NCI-H526 (cell line): ENCODE measurements at regions not wholly inside any gene's neighbourhood (a gene's known extent, or its start where the extent isn't known, plus 50 kb on each side); places are given as distances from the start of the nearest gene placed in this dataset.
"Not testable (repeated sequence)": the region's sequence is repeated elsewhere in the genome, so short reads cannot be mapped to it uniquely, and the experiment has no call there.

ENCODE experiments used
- DNase-seq, 2 experiments: peaks; one replicate each; lab custom pipeline; 2025; lab: John Stamatoyannopoulos, UW

- no peak for DNase-seq
Observed at GRCh38 chr22:26922806-26923205, 265.4 kb downstream of the MIAT start.

GRCh38 chr22:26923531-26923930 lies 266.1 kb downstream of the MIAT start:
- peak; percentile 34 to 47 for DNase-seq

- no peak for DNase-seq
Observed at GRCh38 chr22:26927821-26928220, 270.4 kb downstream of the MIAT start.

- DNase-seq = no peak
Observed at GRCh38 chr22:26931471-26931870, 274.1 kb downstream of the MIAT start.

- no peak for DNase-seq
Observed at GRCh38 chr22:26933105-26933590, 275.8 kb downstream of the MIAT start.

GRCh38 chr22:26937213-26937612 lies 279.8 kb downstream of the MIAT start:
- no peak for DNase-seq

- no peak for DNase-seq
Observed at GRCh38 chr22:26939466-26939865, 282.1 kb downstream of the MIAT start.

GRCh38 chr22:26941896-26942636 lies 284.7 kb downstream of the MIAT start:
- no peak for DNase-seq

- peak; percentile 29 to 50 for DNase-seq
Observed at GRCh38 chr22:26942637-26942957, 285.2 kb downstream of the MIAT start.

- no peak for DNase-seq
Observed at GRCh38 chr22:26945565-26945964, 288.2 kb downstream of the MIAT start.

GRCh38 chr22:26949193-26949592 lies 291.8 kb downstream of the MIAT start:
- DNase-seq = no peak

- DNase-seq = not testable (repeated sequence)
Observed at GRCh38 chr22:26951139-26951538, 293.8 kb downstream of the MIAT start.

GRCh38 chr22:26952004-26952403 lies 294.6 kb downstream of the MIAT start:
- DNase-seq = no peak

- DNase-seq = no peak
Observed at GRCh38 chr22:26952451-26953011, 295.1 kb downstream of the MIAT start.

GRCh38 chr22:26953012-26953883 lies 295.9 kb downstream of the MIAT start:
- DNase-seq = no peak

GRCh38 chr22:26956371-26956770 lies 299.0 kb downstream of the MIAT start:
- DNase-seq = no peak

- DNase-seq = no peak
Observed at GRCh38 chr22:26957176-26957575, 299.8 kb downstream of the MIAT start.

GRCh38 chr22:26957897-26958296 lies 300.5 kb downstream of the MIAT start:
- no peak for DNase-seq

GRCh38 chr22:26958378-26958777 lies 301.0 kb downstream of the MIAT start:
- no peak for DNase-seq

- no peak for DNase-seq
Observed at GRCh38 chr22:26964642-26965041, 307.3 kb downstream of the MIAT start.

- no peak for DNase-seq
Observed at GRCh38 chr22:26967282-26967681, 309.9 kb downstream of the MIAT start.

- DNase-seq = no peak
Observed at GRCh38 chr22:26968859-26969523, 311.6 kb downstream of the MIAT start.
